T47D (cell line): ENCODE measurements at regions not wholly inside any gene's neighbourhood (a gene's known extent, or its start where the extent isn't known, plus 50 kb on each side); places are given as distances from the start of the nearest gene placed in this dataset.

ENCODE experiments used
- DNase-seq, 2 experiments: peaks; one replicate each; pipeline versions ENCODE4 v3.0.0 to v3.0.0-alpha.2; 2011 to 2012; ENCODE audit warnings: low read depth in 1 of 2, low spot score in 1 of 2
- JUND ChIP-seq: IDR thresholded peaks from 2 replicates; pipeline ENCODE4 v1.6.1; 2012; ENCODE audit warnings: low read depth
- in situ Hi-C: cut with HindIII; loops from 2 replicates; pipeline ENCODE4 v1.10.0; 2016; ENCODE audit warnings: low sequenced_read_pairs, low pct_unique_long_range_greater_than_20kb

GRCh38 chr4:24121395-24122175, 231.7 kb upstream of the PPARGC1A start:
- in situ Hi-C loops: no loop called here
- TF ChIP-seq JUND: no peak
- DNase-seq: peak in 1 of 2 experiments; percentile 28

- in situ Hi-C loops: no loop called here
- no peak for TF ChIP-seq JUND
- no peak for DNase-seq
These were observed 228.1 kb upstream of the PPARGC1A start for GRCh38 chr4:24117975-24118374.

- in situ Hi-C loops: no loop called here
- no peak for TF ChIP-seq JUND
- DNase-seq: no peak
These were observed 226.3 kb upstream of the PPARGC1A start for GRCh38 chr4:24116107-24116506.

GRCh38 chr4:24114919-24115500, 225.2 kb upstream of the PPARGC1A start:
- no peak for TF ChIP-seq JUND
- no peak for DNase-seq
- in situ Hi-C loops: no loop called here

- in situ Hi-C loops: no loop called here
- DNase-seq: no peak
- no peak for TF ChIP-seq JUND
These were observed 224.6 kb upstream of the PPARGC1A start for GRCh38 chr4:24114444-24114843.

GRCh38 chr4:24112466-24112865, 222.6 kb upstream of the PPARGC1A start:
- TF ChIP-seq JUND: no peak
- in situ Hi-C loops: no loop called here
- DNase-seq: no peak

- in situ Hi-C loops: no loop called here
These were observed 218.7 kb upstream of the PPARGC1A start for GRCh38 chr4:24108567-24108966.

GRCh38 chr4:24105327-24106038, 215.6 kb upstream of the PPARGC1A start:
- in situ Hi-C loops: no loop called here
- TF ChIP-seq JUND: no peak
- no peak for DNase-seq

More at GRCh38 chr4:24108567-24108966, 218.7 kb upstream of the PPARGC1A start:
- DNase-seq: no peak
- no peak for TF ChIP-seq JUND

- in situ Hi-C loops: no loop called here
- no peak for DNase-seq
- no peak for TF ChIP-seq JUND
These were observed 214.3 kb upstream of the PPARGC1A start for GRCh38 chr4:24104158-24104565.

GRCh38 chr4:24103434-24104157, 213.7 kb upstream of the PPARGC1A start:
- no peak for TF ChIP-seq JUND

GRCh38 chr4:24102621-24103020, 212.8 kb upstream of the PPARGC1A start:
- no peak for TF ChIP-seq JUND
- in situ Hi-C loops: no loop called here
- no peak for DNase-seq

More at GRCh38 chr4:24103434-24104157, 213.7 kb upstream of the PPARGC1A start:
- in situ Hi-C loops: no loop called here
- no peak for DNase-seq

- in situ Hi-C loops: no loop called here
- no peak for TF ChIP-seq JUND
- no peak for DNase-seq
These were observed 206.8 kb upstream of the PPARGC1A start for GRCh38 chr4:24096603-24097002.
